Pons (tissue), 1 donor: ENCODE measurements at regions not wholly inside any gene's neighbourhood (a gene's known extent, or its start where the extent isn't known, plus 50 kb on each side); places are given as distances from the start of the nearest gene placed in this dataset.
A peak's percentile ranks its signal among the peaks of the same experiment; 100 is the strongest.

Experiments
- DNase-seq: peaks from one replicate; pipeline ENCODE4 v3.0.0-alpha.2; 2016; ENCODE audit warnings: low spot score

DNA sequence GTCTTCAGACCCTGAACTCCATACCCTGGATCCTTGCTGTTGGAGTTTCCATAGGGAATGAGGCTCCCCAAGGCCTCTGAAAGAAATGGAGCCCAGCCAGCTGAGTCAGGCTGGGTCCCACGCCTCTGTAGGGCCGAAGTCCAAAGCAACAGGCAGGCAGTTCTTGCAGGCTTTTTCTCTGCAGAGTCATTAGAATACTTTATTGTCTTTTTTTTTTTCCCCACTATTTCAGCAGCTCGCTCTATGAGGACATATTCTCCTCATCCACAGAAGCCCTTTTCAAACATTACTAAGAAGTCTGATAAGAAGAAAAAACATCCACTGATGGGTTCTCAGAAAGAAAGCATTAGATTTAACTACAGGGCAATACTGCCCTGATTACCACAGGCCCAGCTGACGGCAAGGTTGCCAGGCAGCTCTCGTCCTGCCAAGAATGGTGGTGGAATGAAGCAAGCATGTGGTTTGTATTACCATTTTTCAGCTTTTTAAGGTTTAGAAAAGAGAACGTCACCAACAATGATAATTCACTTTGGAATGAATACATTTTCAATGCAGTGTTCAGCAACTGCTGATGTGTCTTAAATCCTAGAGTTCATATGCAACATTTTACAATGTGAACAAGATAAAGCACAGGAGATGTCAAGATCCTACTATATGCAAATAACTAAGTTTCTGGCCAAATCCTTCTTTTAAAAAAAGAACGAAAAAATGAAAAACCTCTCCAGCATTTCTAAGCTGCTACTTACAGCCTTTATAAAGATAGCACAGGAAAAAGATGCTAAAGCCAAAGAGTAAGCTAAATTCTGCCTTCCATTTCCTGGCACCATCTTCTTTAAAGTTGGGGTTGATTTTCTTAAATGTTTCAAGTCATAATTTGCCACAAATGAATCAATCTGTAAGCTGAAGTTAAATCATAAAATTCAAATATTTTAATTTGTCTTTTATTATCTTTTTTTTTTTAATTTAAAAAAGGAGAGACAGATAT lies 223.6 kb upstream of the CITED2 start:
- DNase-seq: peak; percentile 42

DNA sequence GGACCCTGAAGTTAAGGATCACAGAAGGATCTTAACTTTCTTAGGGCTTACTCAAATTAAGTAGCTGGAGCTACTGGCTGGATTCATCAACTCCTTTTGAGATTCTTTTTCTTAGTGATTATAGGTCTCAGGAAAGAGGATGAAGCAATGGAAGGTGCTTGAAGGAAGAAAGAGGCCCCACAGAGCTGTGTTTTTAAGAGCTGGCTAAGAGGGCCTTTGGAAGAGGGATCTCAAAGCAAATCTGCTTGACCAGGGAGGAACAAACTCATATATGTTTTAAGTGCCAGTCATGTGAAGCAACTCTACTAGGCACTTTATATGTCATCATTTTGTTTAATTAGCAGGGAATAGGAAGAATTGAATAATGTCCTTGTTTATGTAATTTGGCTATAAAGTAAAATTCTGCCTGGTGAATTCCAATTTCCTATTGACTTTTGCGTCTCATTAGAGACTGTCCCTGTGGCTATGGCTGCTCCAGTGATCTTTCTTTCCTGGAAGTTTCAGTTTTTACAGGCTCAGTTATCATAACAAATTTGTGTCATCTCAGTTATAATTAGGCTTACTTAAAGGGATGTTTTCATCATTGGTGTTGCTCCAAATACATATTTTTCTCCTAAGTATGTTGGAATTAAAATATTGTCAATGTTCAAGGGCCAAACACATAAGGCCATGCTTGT lies 222.8 kb upstream of the CITED2 start:
- DNase-seq: no peak

DNA sequence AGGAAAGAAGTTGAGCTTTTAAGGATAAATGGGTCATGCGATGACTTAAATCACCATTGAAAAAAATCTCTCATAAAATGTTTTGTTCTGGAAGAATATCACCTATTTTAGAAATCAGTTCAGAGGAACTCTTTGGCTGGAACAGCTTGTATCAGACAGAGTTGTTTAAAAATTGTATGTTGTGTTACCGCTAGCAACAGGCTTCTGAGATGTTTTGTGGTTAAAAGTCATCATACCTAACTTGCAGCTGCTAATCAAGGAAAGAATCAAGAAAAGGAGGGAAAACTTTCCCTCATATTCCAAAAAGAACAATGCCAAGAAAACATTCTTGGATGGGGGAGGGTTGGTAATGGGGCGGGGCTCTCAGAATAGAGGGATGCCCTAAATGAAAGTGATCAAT lies 220.7 kb upstream of the CITED2 start:
- DNase-seq: no peak

DNA sequence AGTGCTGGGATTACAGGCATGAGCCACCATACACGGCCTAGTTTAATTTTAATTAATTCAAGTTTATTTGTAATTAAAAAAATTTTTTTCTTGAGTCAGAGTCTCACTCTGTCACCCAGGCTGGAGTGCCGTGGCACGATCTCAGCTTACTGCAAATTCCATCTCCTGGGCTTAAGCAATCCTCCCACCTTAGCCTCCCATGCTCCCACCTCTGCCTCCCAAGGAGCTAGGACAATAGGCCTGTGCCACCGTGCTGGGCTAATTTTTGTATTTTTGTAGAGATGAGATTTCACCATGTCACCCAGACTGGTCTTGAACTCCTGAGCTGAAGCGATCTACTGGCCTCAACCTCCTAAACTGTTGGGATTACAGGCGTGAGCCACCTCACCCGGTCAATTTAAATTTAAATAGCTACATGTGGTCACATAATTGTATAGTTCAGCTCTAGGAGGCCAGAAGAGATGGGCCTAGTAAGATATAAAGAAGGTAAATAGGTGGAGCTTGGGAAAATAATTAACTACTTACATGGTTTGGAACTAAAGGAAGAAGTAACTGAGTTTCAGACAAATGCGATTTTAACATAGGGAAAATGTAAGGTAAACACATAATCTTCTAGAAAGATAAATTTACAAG lies 220.0 kb upstream of the CITED2 start:
- DNase-seq: no peak

DNA sequence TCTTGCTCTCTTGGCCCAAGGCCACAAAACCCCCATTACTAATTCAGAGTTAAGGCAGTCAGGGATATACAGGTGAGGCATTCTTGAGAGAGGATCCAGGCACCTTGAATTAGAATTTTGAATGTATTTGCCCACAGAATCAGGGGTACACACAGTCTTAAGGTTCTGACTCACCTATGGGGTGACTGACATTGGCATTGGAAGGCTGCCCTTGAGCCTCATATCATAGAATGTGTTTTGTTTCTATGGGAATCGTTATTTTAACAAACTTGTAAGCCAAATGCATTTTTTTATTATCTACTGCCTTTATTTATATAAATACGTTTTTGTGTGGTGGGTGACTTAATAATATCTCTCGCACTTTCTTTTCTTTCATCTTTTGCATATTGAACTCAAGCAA lies 218.6 kb upstream of the CITED2 start:
- DNase-seq: no peak

DNA sequence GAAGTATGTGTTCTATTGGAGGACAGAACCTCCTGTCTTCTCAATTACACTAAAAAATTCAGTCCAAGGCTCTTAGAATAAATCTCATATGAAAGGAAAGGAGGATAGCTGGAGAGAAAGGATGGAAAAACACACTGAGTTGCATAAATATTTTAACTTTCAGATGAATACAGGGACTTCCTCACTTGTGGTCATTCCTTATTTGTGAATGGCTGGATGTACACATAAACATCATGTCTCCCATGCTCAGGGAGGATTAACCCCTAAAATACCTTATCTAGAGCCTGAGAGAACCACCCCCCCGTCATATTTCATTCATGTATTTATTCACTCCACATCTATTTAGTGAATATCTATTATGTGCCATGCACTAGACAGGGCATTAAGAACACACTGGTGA lies 217.6 kb upstream of the CITED2 start:
- no peak for DNase-seq

DNA sequence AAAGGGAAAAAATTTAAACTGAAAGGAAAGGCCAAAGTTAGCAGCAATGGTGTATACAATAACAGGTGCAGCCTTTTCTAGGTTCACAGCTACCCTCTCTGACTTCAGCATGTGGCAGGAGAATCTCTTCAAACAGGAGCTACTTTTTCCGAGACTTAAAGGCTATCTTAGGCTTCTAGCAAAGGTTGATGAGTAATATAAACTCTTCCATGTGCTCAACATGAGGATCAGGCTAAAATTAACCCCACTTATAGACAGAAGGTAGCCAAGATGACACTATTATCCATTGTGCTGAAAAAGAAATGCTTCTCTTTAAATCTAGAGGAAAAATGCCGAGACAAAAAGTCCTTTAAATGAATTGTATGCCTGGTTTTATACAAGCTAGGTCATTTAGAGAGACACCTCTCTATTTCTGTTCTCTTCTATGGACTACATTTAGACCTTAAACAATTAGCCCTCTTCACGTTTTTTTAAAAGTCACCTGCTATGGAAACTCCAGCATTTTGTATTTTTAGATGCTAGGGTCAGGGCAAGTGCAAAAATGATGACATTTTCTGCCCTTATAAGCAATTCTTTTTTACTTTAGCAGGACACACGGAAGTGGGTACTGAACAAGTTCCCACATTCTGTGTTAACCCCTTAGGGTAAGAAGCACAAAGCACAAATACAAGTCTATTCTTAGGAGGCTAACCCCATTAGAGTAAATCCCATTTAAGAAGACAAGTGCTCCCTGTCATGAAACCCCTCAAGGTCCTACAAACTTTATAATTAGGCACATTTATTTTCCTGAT lies 216.8 kb upstream of the CITED2 start:
- peak; percentile 29 for DNase-seq

DNA sequence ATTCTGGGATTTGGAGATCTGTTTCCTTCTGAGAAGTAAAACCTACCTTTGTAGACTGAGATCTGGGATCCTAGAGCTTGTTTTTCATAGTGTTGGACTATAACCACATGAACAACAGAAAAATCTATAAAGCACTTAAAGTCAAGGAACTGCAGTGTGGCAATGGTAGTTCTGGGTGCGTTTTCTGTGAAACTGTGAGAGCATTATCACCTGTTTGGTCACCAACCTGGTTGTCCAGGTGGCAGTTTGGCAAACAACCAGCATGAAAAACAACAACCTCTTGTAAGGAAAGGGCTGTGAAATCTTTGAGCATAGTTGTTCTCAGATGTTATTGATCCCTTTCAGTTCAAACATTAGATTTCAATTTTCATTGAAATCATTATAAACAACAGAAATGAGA lies 215.8 kb upstream of the CITED2 start:
- DNase-seq: no peak

DNA sequence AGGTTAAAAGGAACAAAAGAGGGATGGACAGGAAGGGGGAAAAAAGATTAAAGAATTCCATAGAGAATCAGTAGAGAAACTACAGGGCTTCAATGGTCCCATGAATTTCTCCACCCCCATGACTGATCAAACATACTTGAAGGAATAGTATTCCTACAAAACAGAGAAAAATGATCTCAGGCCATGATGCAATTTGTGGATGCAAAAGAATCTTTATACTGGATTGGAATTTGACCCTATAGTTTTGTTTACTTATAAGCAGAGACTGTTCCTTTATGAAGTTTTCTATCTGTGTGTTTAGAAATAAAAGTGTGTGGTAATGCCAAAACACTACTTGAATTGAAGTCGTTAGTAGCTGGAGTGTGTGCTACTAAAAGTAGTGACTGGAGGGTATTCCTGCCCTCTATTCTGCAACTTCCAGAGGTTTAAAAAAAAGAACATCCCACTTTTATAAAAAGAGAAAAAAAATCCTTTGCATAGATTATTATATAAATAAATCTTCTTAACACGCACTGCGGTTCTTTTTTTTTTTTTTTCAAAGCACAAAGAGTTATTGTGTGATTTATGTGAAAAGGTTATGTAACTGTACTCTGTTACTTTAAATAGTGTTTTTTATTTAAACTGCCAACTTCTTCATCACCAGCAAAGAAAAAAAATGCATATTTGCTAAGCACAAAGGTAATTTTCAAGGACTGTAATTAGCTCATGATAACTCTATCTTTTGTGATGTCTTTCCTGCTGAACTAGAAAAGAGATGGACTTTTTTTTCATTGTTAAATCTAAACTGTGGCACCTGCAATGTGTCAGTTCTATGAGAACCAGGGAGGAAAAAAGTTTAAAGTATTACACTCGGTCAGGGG lies 214.5 kb upstream of the CITED2 start:
- no peak for DNase-seq

DNA sequence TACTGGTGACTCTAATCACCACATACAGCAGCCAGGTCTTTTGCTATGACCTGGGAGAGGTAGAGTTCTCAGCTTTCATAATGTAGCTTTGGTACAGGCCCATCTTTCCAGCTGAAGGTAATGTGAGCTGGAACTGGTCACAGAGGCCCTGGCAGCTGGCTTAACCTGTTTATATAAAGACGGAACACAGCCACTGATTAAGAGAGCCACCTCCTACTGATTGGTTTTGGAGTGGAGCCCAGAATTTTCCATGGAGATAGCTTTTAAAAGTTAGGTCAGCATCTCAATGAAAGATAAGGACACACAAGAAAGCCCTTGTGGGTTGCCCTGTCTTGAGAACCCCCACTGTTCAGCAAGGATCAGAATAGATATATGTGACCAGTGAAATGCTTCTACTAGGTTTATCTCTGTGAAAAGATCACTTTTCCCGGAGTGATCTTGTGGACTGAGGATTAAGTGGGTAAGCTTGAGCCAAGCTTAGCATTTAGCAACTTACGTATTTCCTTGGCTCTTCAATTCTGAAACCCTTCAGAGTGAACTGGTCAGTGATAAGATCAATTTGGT lies 213.7 kb upstream of the CITED2 start:
- no peak for DNase-seq

DNA sequence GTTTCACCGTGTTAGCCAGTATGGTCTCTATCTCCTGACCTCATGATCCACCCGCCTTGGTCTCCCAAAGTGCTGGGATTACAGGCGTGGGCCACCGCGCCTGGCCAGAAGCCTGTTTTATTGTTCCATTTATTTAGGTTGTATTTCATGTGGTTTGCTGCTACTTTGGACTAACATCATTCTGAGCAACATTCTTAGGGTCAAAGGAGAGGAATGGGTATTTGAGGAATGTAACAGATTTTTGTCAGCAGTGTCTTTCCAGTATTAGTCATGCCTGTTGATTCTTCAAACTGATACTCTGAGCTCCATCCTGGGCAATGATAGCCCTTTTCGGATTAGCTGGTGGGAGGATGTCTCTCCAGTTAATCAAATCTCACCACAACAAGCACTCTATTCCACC lies 213.0 kb upstream of the CITED2 start:
- no peak for DNase-seq

DNA sequence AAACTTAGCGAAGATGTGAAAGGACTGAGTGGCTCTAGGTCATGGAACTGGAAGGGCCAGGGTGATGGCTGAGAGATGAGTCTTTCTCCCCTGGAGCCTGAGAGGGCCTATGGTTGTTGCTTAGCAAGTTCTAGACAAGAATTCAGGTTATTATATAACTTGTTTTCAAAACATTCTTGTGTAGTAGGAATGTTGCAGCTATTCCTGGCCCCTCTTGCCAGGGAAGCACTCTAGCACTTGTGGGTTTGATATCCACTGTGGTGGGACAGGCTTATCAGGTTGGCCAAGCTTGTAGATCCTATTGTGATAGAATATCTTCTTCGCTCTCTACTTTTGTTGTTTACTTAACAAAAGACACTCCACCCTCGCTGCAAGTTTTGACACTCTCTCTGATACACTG lies 211.8 kb upstream of the CITED2 start:
- DNase-seq: no peak

DNA sequence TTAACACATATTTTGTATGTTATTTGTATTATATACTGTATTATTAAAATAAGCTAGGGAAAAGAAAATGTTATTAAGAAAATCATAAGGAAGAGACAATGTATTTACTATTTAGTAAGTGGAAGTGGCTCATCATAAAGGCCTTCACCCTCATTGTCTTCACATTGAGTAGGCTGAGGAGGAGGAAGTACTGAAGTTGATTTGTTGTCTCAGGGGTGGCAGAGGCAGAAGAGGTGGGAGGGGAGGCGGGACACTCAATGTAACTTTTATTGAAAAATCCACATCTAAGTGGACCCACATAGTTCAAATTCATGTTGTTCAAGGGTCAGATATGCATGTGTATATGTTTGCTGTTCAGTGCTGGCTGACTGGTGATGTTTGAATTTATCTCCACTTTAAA lies 210.2 kb upstream of the CITED2 start:
- DNase-seq: no peak

DNA sequence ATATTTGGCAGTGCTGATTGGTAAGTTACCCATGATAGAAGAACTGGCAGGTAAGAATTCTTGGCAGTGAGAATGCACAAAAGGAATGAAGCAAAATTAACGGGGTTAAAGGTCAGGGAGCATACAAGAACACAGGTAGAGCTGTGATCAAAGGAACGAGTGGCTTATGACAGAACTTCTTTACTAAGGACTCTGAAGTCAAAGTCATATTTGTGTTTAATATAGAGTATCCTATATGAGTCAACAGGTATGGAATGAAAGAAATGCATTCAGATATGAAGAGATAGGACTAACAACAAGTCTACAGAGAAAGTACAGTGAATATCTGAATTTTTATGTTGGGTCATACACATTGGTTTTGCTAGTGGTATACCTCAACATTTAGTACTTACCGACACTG lies 209.0 kb upstream of the CITED2 start:
- DNase-seq: no peak

DNA sequence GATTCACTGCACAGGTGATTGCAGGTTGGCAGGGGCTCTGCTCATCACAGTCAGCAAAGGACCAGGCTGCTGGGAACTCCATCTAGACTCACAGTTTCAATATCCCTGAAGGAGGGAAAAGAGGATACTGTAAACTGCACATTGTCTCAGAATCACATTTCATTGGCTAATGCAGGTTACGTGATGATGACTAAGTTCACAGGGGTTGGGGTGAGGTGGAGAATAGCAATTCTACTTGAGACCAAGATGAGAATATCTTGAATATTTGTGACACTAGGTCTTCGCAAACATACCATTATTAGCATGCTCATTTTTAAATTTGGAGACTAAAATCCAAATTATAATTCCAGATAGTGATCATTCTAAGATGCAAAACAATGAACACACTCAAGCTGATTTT lies 208.5 kb upstream of the CITED2 start:
- DNase-seq: no peak

DNA sequence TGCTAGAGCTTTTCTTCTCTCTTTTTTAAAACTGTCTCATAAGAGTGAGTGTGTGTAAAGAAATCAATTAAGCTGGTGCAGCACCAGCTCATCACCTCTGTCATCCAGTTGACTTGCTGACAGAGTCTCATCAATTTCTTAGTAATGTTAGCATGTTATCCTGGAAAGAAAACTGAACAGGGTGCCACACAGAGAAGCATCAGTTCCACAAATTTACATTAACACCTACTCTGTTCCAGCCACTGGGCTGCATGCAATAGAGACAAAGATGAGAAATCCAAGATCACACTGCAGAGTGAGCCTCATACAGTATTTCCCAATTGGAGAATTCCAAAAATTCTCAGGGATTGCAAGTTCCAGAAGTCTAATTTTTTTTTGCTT lies 207.0 kb upstream of the CITED2 start:
- no peak for DNase-seq

DNA sequence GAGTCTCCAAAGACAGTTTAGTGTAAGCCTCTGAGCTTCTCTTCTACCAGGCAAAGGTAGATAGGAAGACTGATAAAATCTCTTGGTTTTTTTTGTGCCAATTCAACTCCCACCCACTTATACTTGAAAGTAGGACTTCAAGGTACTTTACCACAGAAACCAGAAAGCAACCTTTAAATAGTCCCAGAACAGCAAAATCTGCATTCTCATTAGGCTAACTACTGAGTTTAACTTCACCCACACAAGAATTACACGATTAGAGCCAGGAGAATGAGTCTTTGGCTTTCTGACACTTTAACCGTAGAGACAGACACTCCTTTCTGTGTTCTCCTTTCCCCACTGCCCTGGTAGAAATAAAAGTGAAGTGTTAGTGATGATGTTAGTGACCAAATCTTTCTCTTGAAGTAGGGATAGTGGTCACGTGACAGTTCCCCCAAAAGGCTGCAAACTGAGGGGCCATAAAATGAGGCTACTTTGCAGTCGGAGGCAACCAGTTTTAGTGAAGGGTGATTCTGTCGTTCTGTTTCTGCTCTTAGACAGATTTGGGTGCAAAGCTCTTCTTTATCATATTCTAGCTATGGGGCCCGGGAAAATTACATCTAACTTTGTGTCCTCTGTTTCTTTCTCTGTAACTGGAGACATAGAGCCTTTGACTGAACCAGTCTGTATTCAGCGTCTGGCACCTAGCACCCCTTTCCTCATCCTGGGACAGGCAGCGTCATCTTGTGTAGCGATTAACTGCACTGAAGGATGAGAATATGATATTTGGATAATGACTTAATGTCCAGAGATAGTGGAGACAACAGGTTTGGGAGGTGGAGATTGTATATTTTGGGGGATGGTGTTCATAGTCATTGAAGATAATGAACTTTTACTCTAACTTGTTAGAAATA lies 206.4 kb upstream of the CITED2 start:
- no peak for DNase-seq

DNA sequence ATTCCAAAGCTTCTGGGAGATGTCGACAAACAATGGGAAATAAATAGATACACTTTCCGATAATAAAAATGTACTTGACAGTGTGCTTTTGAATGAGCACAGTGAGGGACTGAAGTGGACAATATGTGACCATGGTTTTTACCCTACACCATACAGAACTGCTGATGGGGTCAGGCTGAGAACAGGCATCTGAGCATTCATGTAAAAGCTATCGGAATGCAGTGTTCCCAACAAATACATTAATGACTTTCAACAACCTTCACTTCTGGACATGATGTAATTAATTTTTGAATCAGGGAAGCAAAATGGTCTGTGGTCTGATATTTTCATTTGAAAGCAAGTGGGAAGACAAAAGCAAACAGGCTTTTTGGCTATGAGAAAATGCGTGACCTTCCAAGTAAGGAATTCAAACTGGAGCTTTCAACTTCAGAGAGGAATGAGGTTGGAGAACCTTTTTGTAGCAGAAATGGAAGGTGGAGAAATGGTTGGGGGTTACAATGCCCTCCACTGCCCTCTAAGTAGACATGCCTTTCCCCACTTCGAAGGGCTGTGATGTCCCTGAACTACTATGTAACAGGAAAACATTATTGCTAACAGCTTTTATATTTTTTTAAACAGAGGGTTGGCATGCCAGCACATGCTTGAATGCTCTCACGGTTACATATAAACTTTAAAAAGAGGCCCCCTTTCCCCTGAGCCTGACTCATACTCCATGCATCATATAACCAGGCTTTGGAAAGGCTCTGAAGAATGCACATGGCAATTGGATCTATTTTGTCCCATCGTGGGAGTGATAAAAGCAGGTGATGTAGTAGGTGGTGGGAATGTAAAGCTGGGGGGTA lies 203.5 kb upstream of the CITED2 start:
- DNase-seq: no peak
